ENCODE measurements at regions not wholly inside any gene's neighbourhood (a gene's known extent, or its start where the extent isn't known, plus 50 kb on each side); places are given as distances from the start of the nearest gene placed in this dataset.

- TF ChIP-seq, protein P1, sequence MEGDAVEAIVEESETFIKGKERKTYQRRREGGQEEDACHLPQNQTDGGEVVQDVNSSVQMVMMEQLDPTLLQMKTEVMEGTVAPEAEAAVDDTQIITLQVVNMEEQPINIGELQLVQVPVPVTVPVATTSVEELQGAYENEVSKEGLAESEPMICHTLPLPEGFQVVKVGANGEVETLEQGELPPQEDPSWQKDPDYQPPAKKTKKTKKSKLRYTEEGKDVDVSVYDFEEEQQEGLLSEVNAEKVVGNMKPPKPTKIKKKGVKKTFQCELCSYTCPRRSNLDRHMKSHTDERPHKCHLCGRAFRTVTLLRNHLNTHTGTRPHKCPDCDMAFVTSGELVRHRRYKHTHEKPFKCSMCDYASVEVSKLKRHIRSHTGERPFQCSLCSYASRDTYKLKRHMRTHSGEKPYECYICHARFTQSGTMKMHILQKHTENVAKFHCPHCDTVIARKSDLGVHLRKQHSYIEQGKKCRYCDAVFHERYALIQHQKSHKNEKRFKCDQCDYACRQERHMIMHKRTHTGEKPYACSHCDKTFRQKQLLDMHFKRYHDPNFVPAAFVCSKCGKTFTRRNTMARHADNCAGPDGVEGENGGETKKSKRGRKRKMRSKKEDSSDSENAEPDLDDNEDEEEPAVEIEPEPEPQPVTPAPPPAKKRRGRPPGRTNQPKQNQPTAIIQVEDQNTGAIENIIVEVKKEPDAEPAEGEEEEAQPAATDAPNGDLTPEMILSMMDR (IDR thresholded peaks at IDR 0.05; ENCODE audit: low read depth, low read length), result no peak
- TF ChIP-seq EZH2phosphoT487 (IDR thresholded peaks at IDR 0.05; ENCODE audit: low read depth), result no peak
- Histone ChIP-seq H3K4me3 (ENCODE audit: low read length) (no peak overlapping the region), H3K4me1 (ENCODE audit: low read length) (peaks cover 29% of the 10 kb centered on the region), H3K9me3 (ENCODE audit: insufficient read depth, low read length) (no peaks in the 10 kb centered on the region), H4K20me1 (ENCODE audit: insufficient read depth, low read length) (no peaks in the 10 kb centered on the region), H3K4me2 (ENCODE audit: low read length) (no peak overlapping the region), H3K36me3 (replicated peaks; ENCODE audit: low read depth, low read length) (no peaks in the 10 kb centered on the region), H3K27me3 (ENCODE audit: low read depth, low read length) (no peaks in the 10 kb centered on the region), H3K27ac (ENCODE audit: low read length) (no peak overlapping the region), H2AFZ (ENCODE audit: low read depth, low read length) (peak overlapping the region; percentile 17; the same call in 1 of the 2 replicates), H3K9ac (ENCODE audit: low read length) (no peak overlapping the region), H3K79me2 (ENCODE audit: low read length) (no peaks in the 10 kb centered on the region)
Observed at GRCh38 chr3:76438971-76439370, 600.9 kb upstream of the ROBO2 start.

- Histone ChIP-seq H3K79me2 (ENCODE audit: low read length) (no peaks in the 10 kb centered on the region), H3K9me3 (ENCODE audit: insufficient read depth, low read length) (no peaks in the 10 kb centered on the region), H3K27me3 (ENCODE audit: low read depth, low read length) (no peaks in the 10 kb centered on the region), H3K9ac (ENCODE audit: low read length) (no peak overlapping the region; the same call in 1 of the 2 replicates), H3K4me2 (ENCODE audit: low read length) (peak overlapping the region; percentile 69), H2AFZ (ENCODE audit: low read depth, low read length) (peak overlapping the region; percentile 57), H3K4me1 (ENCODE audit: low read length) (peaks cover 29% of the 10 kb centered on the region), H3K4me3 (ENCODE audit: low read length) (peak overlapping the region; percentile 56), H3K27ac (ENCODE audit: low read length) (peak overlapping the region; percentile 40), H4K20me1 (ENCODE audit: insufficient read depth, low read length) (no peaks in the 10 kb centered on the region), H3K36me3 (replicated peaks; ENCODE audit: low read depth, low read length) (no peaks in the 10 kb centered on the region)
- TF ChIP-seq, protein P1 (IDR thresholded peaks at IDR 0.05; ENCODE audit: low read depth, low read length), result no peak
- no peak for TF ChIP-seq EZH2phosphoT487 (IDR thresholded peaks at IDR 0.05; ENCODE audit: low read depth)
Observed at GRCh38 chr3:76442374-76442915, 597.5 kb upstream of the ROBO2 start.

DNA sequence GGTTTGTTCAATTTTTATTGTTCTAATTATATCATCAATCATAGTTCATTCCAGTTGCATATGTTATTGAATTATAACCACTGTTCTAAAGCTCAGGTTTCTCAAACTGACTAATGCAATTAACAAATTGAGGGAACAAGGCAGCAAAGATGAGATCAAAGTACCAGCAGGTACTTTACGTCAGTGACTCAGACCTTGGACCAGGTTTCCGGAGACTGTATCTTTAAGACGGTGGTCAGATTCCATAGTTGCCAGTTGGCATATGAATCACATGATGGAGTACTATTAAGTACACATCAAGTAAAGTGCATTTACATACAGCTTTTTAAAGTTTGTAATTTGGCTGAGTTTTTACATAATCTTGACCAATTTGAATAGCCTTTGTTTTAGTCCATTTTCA lies 583.6 kb upstream of the ROBO2 start:
- Histone ChIP-seq H3K4me2 (ENCODE audit: low read length) (no peak overlapping the region), H4K20me1 (ENCODE audit: insufficient read depth, low read length) (no peaks in the 10 kb centered on the region), H3K27me3 (ENCODE audit: low read depth, low read length) (no peaks in the 10 kb centered on the region), H3K79me2 (ENCODE audit: low read length) (no peaks in the 10 kb centered on the region), H3K4me1 (ENCODE audit: low read length) (no peaks in the 10 kb centered on the region), H3K9me3 (ENCODE audit: insufficient read depth, low read length) (no peaks in the 10 kb centered on the region), H3K9ac (ENCODE audit: low read length) (no peak overlapping the region), H3K27ac (ENCODE audit: low read length) (no peak overlapping the region), H3K4me3 (ENCODE audit: low read length) (no peak overlapping the region), H2AFZ (ENCODE audit: low read depth, low read length) (no peak overlapping the region), H3K36me3 (replicated peaks; ENCODE audit: low read depth, low read length) (no peaks in the 10 kb centered on the region)
- no peak for TF ChIP-seq EZH2phosphoT487 (IDR thresholded peaks at IDR 0.05; ENCODE audit: low read depth)
- TF ChIP-seq, protein P1 (IDR thresholded peaks at IDR 0.05; ENCODE audit: low read depth, low read length), result no peak

- H3K4me2 ChIP-seq (ENCODE audit: low read length), result no peak overlapping the region
Observed at GRCh38 chr3:76463501-76463900, 576.4 kb upstream of the ROBO2 start.

More at GRCh38 chr3:76463501-76463900, 576.4 kb upstream of the ROBO2 start:
- Histone ChIP-seq H3K79me2 (ENCODE audit: low read length) (no peaks in the 10 kb centered on the region), H3K27ac (ENCODE audit: low read length) (no peak overlapping the region), H3K36me3 (replicated peaks; ENCODE audit: low read depth, low read length) (no peaks in the 10 kb centered on the region), H3K9me3 (ENCODE audit: insufficient read depth, low read length) (no peaks in the 10 kb centered on the region), H3K4me3 (ENCODE audit: low read length) (no peak overlapping the region), H4K20me1 (ENCODE audit: insufficient read depth, low read length) (no peaks in the 10 kb centered on the region), H3K4me1 (ENCODE audit: low read length) (no peaks in the 10 kb centered on the region), H3K9ac (ENCODE audit: low read length) (no peak overlapping the region), H2AFZ (ENCODE audit: low read depth, low read length) (no peak overlapping the region), H3K27me3 (ENCODE audit: low read depth, low read length) (no peaks in the 10 kb centered on the region)
- TF ChIP-seq EZH2phosphoT487 (IDR thresholded peaks at IDR 0.05; ENCODE audit: low read depth), result no peak
- TF ChIP-seq, protein P1 (IDR thresholded peaks at IDR 0.05; ENCODE audit: low read depth, low read length), result no peak

Measured in OCI-LY3 (cell line).